ENCODE measurements at regions not wholly inside any gene's neighbourhood (a gene's known extent, or its start where the extent isn't known, plus 50 kb on each side); places are given as distances from the start of the nearest gene placed in this dataset.

GRCh38 chr2:21263622-21264021, 139.9 kb downstream of the TDRD15 start (continued):
- TF ChIP-seq RERE (CRISPR knock-in tag; IDR thresholded peaks at IDR 0.05; ENCODE audit: low read depth) = no peak
- TF ChIP-seq TRIM24 (CRISPR knock-in tag; IDR thresholded peaks at IDR 0.05) = no peak
- no peak for TF ChIP-seq GATAD2A (CRISPR knock-in tag; IDR thresholded peaks at IDR 0.05)
- no peak for TF ChIP-seq PAX8 (CRISPR knock-in tag; IDR thresholded peaks at IDR 0.05; ENCODE audit: borderline replicate concordance)
- TF ChIP-seq ZNF816 (CRISPR knock-in tag; IDR thresholded peaks at IDR 0.05; ENCODE audit: borderline replicate concordance) = no peak
- no peak for TF ChIP-seq NFRKB (IDR thresholded peaks at IDR 0.05)
- no peak for TF ChIP-seq ZNF740 (CRISPR knock-in tag; IDR thresholded peaks at IDR 0.05)
- no peak for TF ChIP-seq FOXA3 (CRISPR knock-in tag; IDR thresholded peaks at IDR 0.05)
- no peak for TF ChIP-seq BCL6 (CRISPR knock-in tag; IDR thresholded peaks at IDR 0.05)
- no peak for TF ChIP-seq ZNF678 (CRISPR knock-in tag; IDR thresholded peaks at IDR 0.05)

GRCh38 chr2:21265752-21266151, 142.0 kb downstream of the TDRD15 start:
- BruUV-seq (replicated peaks) = no TSS peak
- WGBS (ENCODE audit: low lambda C conversion rate) = 23% methylated on average over 3 of the region's 3 CpGs
- CTCF ChIA-PET (ENCODE audit: low intra/inter-chr PET ratio, low total read pairs) = no interaction called here
- Histone ChIP-seq H3K4me3 (replicated peaks in 1 of 3; ENCODE audit: insufficient read depth in 1 of 3, low read depth in 2 of 3, low read length in 3 of 3) (no peak overlapping the region), H3K4me2 (ENCODE audit: low read depth, low read length) (no peak overlapping the region), H4K20me1 (ENCODE audit: insufficient read depth, low read length) (no peaks in the 10 kb centered on the region), H3K36me3 (replicated peaks in 1 of 2; ENCODE audit: control insufficient read depth in 1 of 2, insufficient read depth in 2 of 2, low read length in 2 of 2) (no peaks in the 10 kb centered on the region), H3K4me1 (ENCODE audit: insufficient read depth, low read length) (peaks cover 24% of the 10 kb centered on the region), H3K27ac (ENCODE audit: extremely low read length, insufficient read depth, low read length) (no peak overlapping the region), H3K27me3 (ENCODE audit: control insufficient read depth in 1 of 2, insufficient read depth in 2 of 2, low read length in 2 of 2) (peaks cover 0 to 19% of the 10 kb centered on the region in 2 experiments; a peak in 3 of 5 replicates), H2AFZ (ENCODE audit: low read length) (no peak overlapping the region), H3K79me2 (ENCODE audit: insufficient read depth, low read length) (no peaks in the 10 kb centered on the region), H3K9me3 (ENCODE audit: low read length) (no peaks in the 10 kb centered on the region), H3K9ac (ENCODE audit: insufficient read depth, low read depth, low read length) (no peak overlapping the region)
- POLR2A ChIA-PET = no interaction called here
- DNase-seq (ENCODE audit: low spot score) = no peak
- intact Hi-C loops (cut with micrococcal nuclease; ENCODE audit: unreplicated experiment) (no loop called here), in situ Hi-C loops (cut with HindIII; ENCODE audit: extremely low pct_ligation_motif_present, low pct_unique_long_range_greater_than_20kb) (no loop called here)
- no peak for ATAC-seq
- no peak for FAIRE-seq
- TF ChIP-seq ZFP36L1 (CRISPR knock-in tag; IDR thresholded peaks at IDR 0.05) = no peak
- no peak for TF ChIP-seq HNF4A (CRISPR knock-in tag; IDR thresholded peaks at IDR 0.05)
- TF ChIP-seq SP2 (CRISPR knock-in tag; IDR thresholded peaks at IDR 0.05) = no peak
- TF ChIP-seq SALL1 (CRISPR knock-in tag; IDR thresholded peaks at IDR 0.05) = no peak
- TF ChIP-seq MLX (CRISPR knock-in tag; IDR thresholded peaks at IDR 0.05) = no peak
- no peak for TF ChIP-seq ATF3 (CRISPR knock-in tag; IDR thresholded peaks at IDR 0.05)
- no peak for TF ChIP-seq SOX5 (CRISPR knock-in tag; IDR thresholded peaks at IDR 0.05; ENCODE audit: borderline replicate concordance)
- TF ChIP-seq LRRFIP1 (CRISPR knock-in tag; conservative IDR thresholded peaks at IDR 0.05) = no peak

Measured in HepG2 (cell line).